Transverse colon (tissue), 4 donors: ENCODE measurements at regions not wholly inside any gene's neighbourhood (a gene's known extent, or its start where the extent isn't known, plus 50 kb on each side); places are given as distances from the start of the nearest gene placed in this dataset.

ENCODE experiments used
- DNase-seq: peaks from one replicate; pipeline ENCODE4 v3.0.0-alpha.2; 2019
- H3K27ac ChIP-seq, 4 donors: fragments of 200-600 bp; sonication (generic); 2 replicates each; pipeline ENCODE4 v1.5.1; 2016 to 2018; ENCODE audit warnings: inconsistent platforms in 4 of 4
- H3K27me3 ChIP-seq: fragments of 200-600 bp; sonication (generic); 2 replicates; pipeline ENCODE4 v1.5.1; 2017; ENCODE audit warnings: inconsistent platforms
- H3K36me3 ChIP-seq, 4 donors: fragments of 200-600 bp; sonication (generic); 2 replicates each; pipeline ENCODE4 v1.5.1; 2017 to 2019; ENCODE audit warnings: inconsistent platforms in 4 of 4
- H3K4me1 ChIP-seq, 4 donors: fragments of 200-600 bp; sonication (generic); 2 replicates each; pipeline ENCODE4 v1.5.1; 2017 to 2020; ENCODE audit warnings: inconsistent platforms in 4 of 4
- H3K4me3 ChIP-seq, 4 donors: fragments of 200-600 bp; sonication (generic); 1 replicate in 1 of 4; 2 replicates in 3 of 4; pipeline versions ENCODE4 v1.5.1 to v1.6.1; 2017 to 2019; ENCODE audit warnings: inconsistent platforms in 4 of 4
- H3K9me3 ChIP-seq, 2 donors: fragments of 200-600 bp; sonication (generic); 2 replicates each; pipeline ENCODE4 v1.5.1; 2017 to 2019; ENCODE audit warnings: inconsistent platforms in 2 of 2
- EP300 ChIP-seq: sonication (generic); formaldehyde crosslinking; IDR thresholded peaks from one replicate; pipeline ENCODE4 v1.6.1; 2017; ENCODE audit warnings: antibody characterized with exemption, low read depth
- POLR2A ChIP-seq: fragments of 450-650 bp; IDR thresholded peaks from one replicate; pipeline ENCODE4 v1.6.1; 2016; ENCODE audit warnings: antibody characterized with exemption, mild to moderate bottlenecking, moderate library complexity
- POLR2AphosphoS5 ChIP-seq, 3 donors: sonication (generic); formaldehyde crosslinking; IDR thresholded peaks; one replicate each; pipeline ENCODE4 v1.6.1; 2016; ENCODE audit warnings: antibody characterized with exemption in 3 of 3
- WGBS, 2 donors: methylation state at CpG; one replicate each; pipeline ENCODE4 v1.1.5; 2018; ENCODE audit warnings: low coverage in 1 of 2; 5-methylcytosine and 5-hydroxymethylcytosine counted together
- in situ Hi-C, 4 donors: fragments of 200-750 bp; cut with MboI; loops; one replicate each; pipeline versions ENCODE4 v1.15.0 to v1.15.1; 2017; ENCODE audit warnings: low sequenced_read_pairs in 3 of 4, low pct_ligation_motif_present in 1 of 4, low pct_unique_long_range_greater_than_20kb in 1 of 4
- intact Hi-C: fragments of 100-400 bp; cut with DNase I; formaldehyde crosslinking; loops from one replicate; pipeline ENCODE4 v1.15.1; 2023; ENCODE audit warnings: low total_unique reads
- TF ChIP-seq, protein P1 (sequence below), 5 experiments: fragments of 200-600 bp in 3 of 5; fragments of 450-650 bp in 2 of 5; sonication (generic) in 3 of 5; IDR thresholded peaks; 1 replicate in 2 of 5; 2 replicates in 3 of 5; pipeline ENCODE4 v1.5.1; 2016 to 2017; ENCODE audit warnings: antibody characterized with exemption in 5 of 5, inconsistent platforms in 3 of 5, mild to moderate bottlenecking in 2 of 5, moderate library complexity in 1 of 5

- intact Hi-C loops, result no loop called here
- no peak for DNase-seq
- in situ Hi-C loops, result no loop called here
- Histone ChIP-seq H3K4me1 (no peaks in the 10 kb centered on the region), H3K27me3 (no peaks in the 10 kb centered on the region), H3K27ac (no peak overlapping the region), H3K36me3 (no peaks in the 10 kb centered on the region), H3K4me3 (no peak overlapping the region), H3K9me3 (no peaks in the 10 kb centered on the region)
- no peak for TF ChIP-seq EP300
- TF ChIP-seq POLR2A, result no peak
- TF ChIP-seq, protein P1, sequence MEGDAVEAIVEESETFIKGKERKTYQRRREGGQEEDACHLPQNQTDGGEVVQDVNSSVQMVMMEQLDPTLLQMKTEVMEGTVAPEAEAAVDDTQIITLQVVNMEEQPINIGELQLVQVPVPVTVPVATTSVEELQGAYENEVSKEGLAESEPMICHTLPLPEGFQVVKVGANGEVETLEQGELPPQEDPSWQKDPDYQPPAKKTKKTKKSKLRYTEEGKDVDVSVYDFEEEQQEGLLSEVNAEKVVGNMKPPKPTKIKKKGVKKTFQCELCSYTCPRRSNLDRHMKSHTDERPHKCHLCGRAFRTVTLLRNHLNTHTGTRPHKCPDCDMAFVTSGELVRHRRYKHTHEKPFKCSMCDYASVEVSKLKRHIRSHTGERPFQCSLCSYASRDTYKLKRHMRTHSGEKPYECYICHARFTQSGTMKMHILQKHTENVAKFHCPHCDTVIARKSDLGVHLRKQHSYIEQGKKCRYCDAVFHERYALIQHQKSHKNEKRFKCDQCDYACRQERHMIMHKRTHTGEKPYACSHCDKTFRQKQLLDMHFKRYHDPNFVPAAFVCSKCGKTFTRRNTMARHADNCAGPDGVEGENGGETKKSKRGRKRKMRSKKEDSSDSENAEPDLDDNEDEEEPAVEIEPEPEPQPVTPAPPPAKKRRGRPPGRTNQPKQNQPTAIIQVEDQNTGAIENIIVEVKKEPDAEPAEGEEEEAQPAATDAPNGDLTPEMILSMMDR (IDR thresholded peaks at IDR 0.05), result no peak
- TF ChIP-seq POLR2AphosphoS5 (IDR thresholded peaks at IDR 0.05), result no peak
- WGBS, 2 donors, result 63 to 81% methylated on average over 1 to 4 of the region's 4 CpGs
Observed at GRCh38 chr16:55120826-55121225, 190.2 kb downstream of the IRX5 start.

GRCh38 chr16:55123652-55124051, 193.0 kb downstream of the IRX5 start:
- intact Hi-C loops (no loop called here), in situ Hi-C loops (no loop called here)
- no peaks in the 10 kb centered on the region for H3K9me3 ChIP-seq
- H3K4me1 ChIP-seq, result no peaks in the 10 kb centered on the region
- H3K27me3 ChIP-seq, result no peaks in the 10 kb centered on the region
- no peak overlapping the region for H3K4me3 ChIP-seq
- DNase-seq, result no peak
- TF ChIP-seq EP300, result no peak
- TF ChIP-seq, protein P1 (IDR thresholded peaks at IDR 0.05), result no peak
- TF ChIP-seq POLR2AphosphoS5 (IDR thresholded peaks at IDR 0.05), result no peak
- no peak for TF ChIP-seq POLR2A
- H3K36me3 ChIP-seq, result no peaks in the 10 kb centered on the region
- WGBS, 2 donors, result 85 to 100% methylated on average over 1 of the region's 1 CpG
- no peak overlapping the region for H3K27ac ChIP-seq

- no peaks in the 10 kb centered on the region for H3K27me3 ChIP-seq
- DNase-seq, result no peak
- in situ Hi-C loops, result no loop called here
- TF ChIP-seq POLR2A, result no peak
- no peak for TF ChIP-seq POLR2AphosphoS5 (IDR thresholded peaks at IDR 0.05)
- TF ChIP-seq, protein P1 (IDR thresholded peaks at IDR 0.05), result no peak
- no peaks in the 10 kb centered on the region for H3K9me3 ChIP-seq
- intact Hi-C loops, result no loop called here
- H3K27ac ChIP-seq, result no peak overlapping the region
- WGBS, 2 donors, result 79 to 83% methylated on average over 5 to 8 of the region's 8 CpGs
- H3K4me3 ChIP-seq, result no peak overlapping the region
- no peaks in the 10 kb centered on the region for H3K4me1 ChIP-seq
- no peaks in the 10 kb centered on the region for H3K36me3 ChIP-seq
Observed at GRCh38 chr16:55125818-55126385, 195.2 kb downstream of the IRX5 start.

GRCh38 chr16:55126456-55126855, 195.8 kb downstream of the IRX5 start:
- no peaks in the 10 kb centered on the region for H3K36me3 ChIP-seq

More at GRCh38 chr16:55126456-55126855, 195.8 kb downstream of the IRX5 start:
- Histone ChIP-seq H3K9me3 (no peaks in the 10 kb centered on the region), H3K4me3 (no peak overlapping the region), H3K27me3 (no peaks in the 10 kb centered on the region), H3K4me1 (no peaks in the 10 kb centered on the region), H3K27ac (no peak overlapping the region)
- TF ChIP-seq, protein P1 (IDR thresholded peaks at IDR 0.05), result no peak
- TF ChIP-seq POLR2AphosphoS5 (IDR thresholded peaks at IDR 0.05) (no peak), POLR2A (no peak), EP300 (no peak)
- no peak for DNase-seq
- intact Hi-C loops, result no loop called here
- in situ Hi-C loops, result no loop called here
- 78 to 100% methylated on average over 1 to 8 of the region's 8 CpGs for WGBS, 2 donors
